ENCODE measurements at regions not wholly inside any gene's neighbourhood (a gene's known extent, or its start where the extent isn't known, plus 50 kb on each side); places are given as distances from the start of the nearest gene placed in this dataset.

GRCh38 chr12:25816637-25817036 lies 141.8 kb upstream of the RASSF8 start:
- H3K36me3 Mint-ChIP-seq (ENCODE audit: low read depth): no peaks in the 10 kb centered on the region
- H3K9me3 Mint-ChIP-seq: peaks cover 3% of the 10 kb centered on the region
- peaks cover 18% of the 10 kb centered on the region for H3K4me1 Mint-ChIP-seq
- no peak overlapping the region for H3K4me3 Mint-ChIP-seq
- no peak for TF ChIP-seq CTCF (IDR thresholded peaks at IDR 0.05)
- H3K27me3 Mint-ChIP-seq (ENCODE audit: low read depth, poor library complexity): peaks cover 4% of the 10 kb centered on the region
- DNase-seq: no peak
- H3K27ac Mint-ChIP-seq: no peak overlapping the region

GRCh38 chr12:25817166-25817565 lies 141.3 kb upstream of the RASSF8 start:
- no peak overlapping the region for H3K27ac Mint-ChIP-seq
- H3K27me3 Mint-ChIP-seq (ENCODE audit: low read depth, poor library complexity): peaks cover 4% of the 10 kb centered on the region
- no peaks in the 10 kb centered on the region for H3K36me3 Mint-ChIP-seq (ENCODE audit: low read depth)
- peaks cover 3% of the 10 kb centered on the region for H3K9me3 Mint-ChIP-seq
- DNase-seq: no peak
- H3K4me1 Mint-ChIP-seq: peaks cover 13% of the 10 kb centered on the region
- TF ChIP-seq CTCF (IDR thresholded peaks at IDR 0.05): no peak
- H3K4me3 Mint-ChIP-seq: no peak overlapping the region

- no peak for TF ChIP-seq CTCF (IDR thresholded peaks at IDR 0.05)
- H3K27ac Mint-ChIP-seq: no peak overlapping the region
- DNase-seq: no peak
- no peak overlapping the region for H3K4me3 Mint-ChIP-seq
- H3K9me3 Mint-ChIP-seq: peaks cover 3% of the 10 kb centered on the region
- peaks cover 4% of the 10 kb centered on the region for H3K27me3 Mint-ChIP-seq (ENCODE audit: low read depth, poor library complexity)
- H3K36me3 Mint-ChIP-seq (ENCODE audit: low read depth): no peaks in the 10 kb centered on the region
- H3K4me1 Mint-ChIP-seq: peaks cover 8% of the 10 kb centered on the region
Measured at GRCh38 chr12:25818596-25819390, 139.7 kb upstream of the RASSF8 start.

GRCh38 chr12:25819691-25820090 lies 138.8 kb upstream of the RASSF8 start:
- Mint-ChIP-seq H3K27ac (no peak overlapping the region), H3K9me3 (peaks cover 3% of the 10 kb centered on the region), H3K4me3 (no peak overlapping the region), H3K4me1 (peaks cover 8% of the 10 kb centered on the region), H3K27me3 (ENCODE audit: low read depth, poor library complexity) (peaks cover 4% of the 10 kb centered on the region), H3K36me3 (ENCODE audit: low read depth) (no peaks in the 10 kb centered on the region)
- no peak for DNase-seq
- TF ChIP-seq CTCF (IDR thresholded peaks at IDR 0.05): no peak

GRCh38 chr12:25822281-25822680 lies 136.2 kb upstream of the RASSF8 start:
- no peak for TF ChIP-seq CTCF (IDR thresholded peaks at IDR 0.05)
- Mint-ChIP-seq H3K4me1 (peaks cover 8% of the 10 kb centered on the region), H3K27me3 (ENCODE audit: low read depth, poor library complexity) (peaks cover 4% of the 10 kb centered on the region), H3K36me3 (ENCODE audit: low read depth) (no peaks in the 10 kb centered on the region), H3K9me3 (peaks cover 2% of the 10 kb centered on the region), H3K27ac (no peak overlapping the region), H3K4me3 (no peak overlapping the region)
- DNase-seq: no peak

GRCh38 chr12:25824734-25825133 lies 133.7 kb upstream of the RASSF8 start:
- no peaks in the 10 kb centered on the region for H3K36me3 Mint-ChIP-seq (ENCODE audit: low read depth)
- no peak overlapping the region for H3K4me3 Mint-ChIP-seq
- H3K27ac Mint-ChIP-seq: no peak overlapping the region
- H3K4me1 Mint-ChIP-seq: peaks cover 14% of the 10 kb centered on the region
- H3K27me3 Mint-ChIP-seq (ENCODE audit: low read depth, poor library complexity): peaks cover 4% of the 10 kb centered on the region
- no peak for TF ChIP-seq CTCF (IDR thresholded peaks at IDR 0.05)
- H3K9me3 Mint-ChIP-seq: no peaks in the 10 kb centered on the region
- DNase-seq: no peak

Data from nephron progenitor cell (in vitro differentiated cells).